ENCODE measurements at regions not wholly inside any gene's neighbourhood (a gene's known extent, or its start where the extent isn't known, plus 50 kb on each side); places are given as distances from the start of the nearest gene placed in this dataset.

DNA sequence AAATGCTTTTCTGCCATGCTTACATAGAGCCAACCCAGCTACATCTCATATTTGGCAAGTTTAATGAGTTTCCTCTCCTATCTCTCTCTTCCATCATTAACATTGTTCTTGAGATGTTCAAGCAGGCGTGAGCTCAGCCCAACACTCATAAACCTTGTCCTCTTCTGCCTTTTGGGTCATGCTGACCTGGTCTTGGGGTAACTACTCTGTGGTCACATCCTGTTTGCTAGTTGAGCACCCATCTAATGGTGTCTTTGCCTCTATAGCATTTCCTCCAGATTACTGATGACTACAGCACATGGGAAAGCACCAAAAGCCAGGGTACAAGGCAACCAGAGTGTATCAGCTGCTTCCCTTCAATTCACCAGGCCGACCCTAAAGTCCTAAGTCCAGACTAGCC, 366.9 kb upstream of the HNRNPA3 start:
- H3K9me3 Mint-ChIP-seq (ENCODE audit: unreplicated experiment), result no peaks in the 10 kb centered on the region
- H3K27ac Mint-ChIP-seq (ENCODE audit: unreplicated experiment), result no peak overlapping the region
- TF ChIP-seq, protein P1, sequence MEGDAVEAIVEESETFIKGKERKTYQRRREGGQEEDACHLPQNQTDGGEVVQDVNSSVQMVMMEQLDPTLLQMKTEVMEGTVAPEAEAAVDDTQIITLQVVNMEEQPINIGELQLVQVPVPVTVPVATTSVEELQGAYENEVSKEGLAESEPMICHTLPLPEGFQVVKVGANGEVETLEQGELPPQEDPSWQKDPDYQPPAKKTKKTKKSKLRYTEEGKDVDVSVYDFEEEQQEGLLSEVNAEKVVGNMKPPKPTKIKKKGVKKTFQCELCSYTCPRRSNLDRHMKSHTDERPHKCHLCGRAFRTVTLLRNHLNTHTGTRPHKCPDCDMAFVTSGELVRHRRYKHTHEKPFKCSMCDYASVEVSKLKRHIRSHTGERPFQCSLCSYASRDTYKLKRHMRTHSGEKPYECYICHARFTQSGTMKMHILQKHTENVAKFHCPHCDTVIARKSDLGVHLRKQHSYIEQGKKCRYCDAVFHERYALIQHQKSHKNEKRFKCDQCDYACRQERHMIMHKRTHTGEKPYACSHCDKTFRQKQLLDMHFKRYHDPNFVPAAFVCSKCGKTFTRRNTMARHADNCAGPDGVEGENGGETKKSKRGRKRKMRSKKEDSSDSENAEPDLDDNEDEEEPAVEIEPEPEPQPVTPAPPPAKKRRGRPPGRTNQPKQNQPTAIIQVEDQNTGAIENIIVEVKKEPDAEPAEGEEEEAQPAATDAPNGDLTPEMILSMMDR (IDR thresholded peaks at IDR 0.05; ENCODE audit: unreplicated experiment), result no peak
- no peak for DNase-seq (ENCODE audit: low spot score)
- H3K4me3 Mint-ChIP-seq (ENCODE audit: unreplicated experiment), result no peak overlapping the region
- H3K4me1 Mint-ChIP-seq (ENCODE audit: unreplicated experiment), result no peaks in the 10 kb centered on the region
- no peaks in the 10 kb centered on the region for H3K36me3 Mint-ChIP-seq (ENCODE audit: low read depth, unreplicated experiment)
- peaks cover 1% of the 10 kb centered on the region for H3K27me3 Mint-ChIP-seq (ENCODE audit: unreplicated experiment)

DNA sequence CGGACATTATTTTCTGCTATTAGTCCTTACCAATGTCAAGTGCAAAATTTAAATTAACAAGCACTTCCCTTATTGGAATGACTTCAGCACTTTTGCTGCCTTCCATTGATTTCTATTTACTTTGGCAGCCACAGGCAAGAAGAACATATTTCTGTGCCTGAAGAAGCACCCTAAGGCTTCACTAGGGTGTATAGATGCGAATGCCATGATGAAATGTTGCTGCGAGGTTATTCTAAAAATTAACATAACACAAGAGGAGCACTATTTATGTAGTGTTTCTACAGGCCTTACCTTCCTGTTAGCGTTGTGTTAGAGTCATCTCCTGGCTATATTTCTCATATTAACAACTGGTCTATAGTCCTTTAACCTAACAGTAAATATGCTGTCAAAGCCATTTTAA, 365.0 kb upstream of the HNRNPA3 start:
- Mint-ChIP-seq H3K27me3 (ENCODE audit: unreplicated experiment) (peaks cover 1% of the 10 kb centered on the region), H3K4me3 (ENCODE audit: unreplicated experiment) (no peak overlapping the region), H3K9me3 (ENCODE audit: unreplicated experiment) (no peaks in the 10 kb centered on the region), H3K36me3 (ENCODE audit: low read depth, unreplicated experiment) (no peaks in the 10 kb centered on the region), H3K4me1 (ENCODE audit: unreplicated experiment) (no peaks in the 10 kb centered on the region), H3K27ac (ENCODE audit: unreplicated experiment) (no peak overlapping the region)
- DNase-seq (ENCODE audit: low spot score), result no peak
- TF ChIP-seq, protein P1 (IDR thresholded peaks at IDR 0.05; ENCODE audit: unreplicated experiment), result no peak

DNA sequence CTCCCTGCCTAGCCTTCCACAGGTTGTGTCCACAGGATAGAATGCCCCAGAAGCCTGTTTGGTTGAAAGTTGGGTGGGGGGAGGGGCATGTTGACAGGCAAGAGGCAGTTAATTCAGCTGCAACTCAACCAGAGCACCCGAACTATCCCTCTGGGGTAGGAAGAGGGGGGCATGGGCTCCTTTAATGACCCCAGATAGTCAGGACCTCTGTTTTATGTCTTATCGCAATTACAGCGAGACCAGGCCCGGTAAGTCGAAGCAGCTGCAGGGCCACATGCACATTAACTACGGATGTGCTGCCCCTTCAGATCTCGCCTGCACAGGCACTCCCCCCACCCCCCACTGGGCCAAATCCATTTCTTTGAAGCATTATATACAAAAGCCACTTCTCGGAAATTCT, 363.8 kb upstream of the HNRNPA3 start:
- H3K4me1 Mint-ChIP-seq (ENCODE audit: unreplicated experiment), result no peaks in the 10 kb centered on the region
- no peak for DNase-seq (ENCODE audit: low spot score)
- H3K36me3 Mint-ChIP-seq (ENCODE audit: low read depth, unreplicated experiment), result no peaks in the 10 kb centered on the region
- H3K27ac Mint-ChIP-seq (ENCODE audit: unreplicated experiment), result no peak overlapping the region
- no peak overlapping the region for H3K4me3 Mint-ChIP-seq (ENCODE audit: unreplicated experiment)
- peaks cover 1% of the 10 kb centered on the region for H3K27me3 Mint-ChIP-seq (ENCODE audit: unreplicated experiment)
- no peaks in the 10 kb centered on the region for H3K9me3 Mint-ChIP-seq (ENCODE audit: unreplicated experiment)
- TF ChIP-seq, protein P1 (IDR thresholded peaks at IDR 0.05; ENCODE audit: unreplicated experiment), result no peak

DNA sequence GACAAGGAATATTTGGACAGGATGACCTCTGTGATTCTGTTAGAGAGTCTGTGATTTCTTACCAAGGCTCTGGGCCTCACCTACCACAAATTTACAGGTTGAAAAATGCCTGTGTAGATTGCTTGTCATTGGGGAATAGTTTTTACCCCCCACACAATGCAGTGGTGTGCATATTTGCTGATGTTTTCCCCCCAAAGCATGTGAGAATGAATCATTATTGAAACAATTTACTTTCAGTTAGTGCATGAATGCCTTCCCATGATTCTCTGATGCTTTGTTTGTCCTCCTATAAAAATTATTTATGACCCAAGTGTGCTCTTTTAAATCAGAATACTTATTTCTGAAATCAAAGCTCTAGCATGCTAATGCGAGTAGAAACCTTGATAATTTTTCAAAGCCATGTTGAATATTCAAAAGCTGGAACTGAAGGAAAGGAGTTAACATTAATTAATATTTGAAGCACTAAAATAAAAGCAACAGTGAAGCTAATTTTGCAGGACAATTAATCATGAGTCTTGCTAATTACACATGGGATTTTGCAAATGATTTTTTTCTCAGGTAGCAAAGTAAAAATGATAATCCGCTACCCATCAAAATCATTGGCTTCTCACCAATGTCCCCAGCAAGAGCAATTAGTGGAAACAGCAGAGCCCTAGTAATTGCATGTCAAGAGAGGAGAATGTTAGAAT, 361.2 kb upstream of the HNRNPA3 start:
- no peaks in the 10 kb centered on the region for H3K9me3 Mint-ChIP-seq (ENCODE audit: unreplicated experiment)
- peaks cover 1% of the 10 kb centered on the region for H3K27me3 Mint-ChIP-seq (ENCODE audit: unreplicated experiment)
- H3K4me1 Mint-ChIP-seq (ENCODE audit: unreplicated experiment), result no peaks in the 10 kb centered on the region
- no peak overlapping the region for H3K27ac Mint-ChIP-seq (ENCODE audit: unreplicated experiment)
- TF ChIP-seq, protein P1 (IDR thresholded peaks at IDR 0.05; ENCODE audit: unreplicated experiment), result no peak
- DNase-seq (ENCODE audit: low spot score), result no peak
- no peak overlapping the region for H3K4me3 Mint-ChIP-seq (ENCODE audit: unreplicated experiment)
- H3K36me3 Mint-ChIP-seq (ENCODE audit: low read depth, unreplicated experiment), result no peaks in the 10 kb centered on the region

DNA sequence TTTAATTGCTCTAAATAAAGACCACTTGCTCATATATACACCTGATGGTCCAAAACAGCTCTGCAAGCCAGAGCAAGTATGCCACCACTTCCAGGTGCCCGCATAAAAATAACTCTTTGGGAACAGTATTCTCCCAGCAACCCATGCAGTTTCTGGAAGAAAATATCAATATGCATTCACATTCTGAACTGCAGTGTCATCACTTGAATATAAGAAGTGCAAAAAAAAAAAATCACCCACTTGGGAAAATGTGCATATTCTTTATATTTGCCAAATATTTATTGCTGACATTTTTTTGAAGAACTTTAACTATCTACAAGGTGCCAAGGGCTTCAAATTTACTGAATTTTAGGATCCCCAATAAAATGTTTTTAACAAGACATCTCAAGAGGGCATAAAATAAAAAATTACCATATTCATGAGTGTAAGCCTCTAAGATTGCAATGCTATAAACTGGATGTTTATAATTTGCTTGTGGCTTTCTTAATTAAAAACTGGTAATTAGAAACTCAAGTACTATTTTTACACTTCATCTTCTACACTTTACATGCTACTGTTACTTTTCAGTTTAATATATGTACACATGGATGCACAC, 360.6 kb upstream of the HNRNPA3 start:
- TF ChIP-seq, protein P1 (IDR thresholded peaks at IDR 0.05; ENCODE audit: unreplicated experiment), result no peak
- no peaks in the 10 kb centered on the region for H3K36me3 Mint-ChIP-seq (ENCODE audit: low read depth, unreplicated experiment)
- no peak for DNase-seq (ENCODE audit: low spot score)
- H3K27me3 Mint-ChIP-seq (ENCODE audit: unreplicated experiment), result peaks cover 1% of the 10 kb centered on the region
- no peak overlapping the region for H3K4me3 Mint-ChIP-seq (ENCODE audit: unreplicated experiment)
- peaks cover 2% of the 10 kb centered on the region for H3K4me1 Mint-ChIP-seq (ENCODE audit: unreplicated experiment)
- no peak overlapping the region for H3K27ac Mint-ChIP-seq (ENCODE audit: unreplicated experiment)
- no peaks in the 10 kb centered on the region for H3K9me3 Mint-ChIP-seq (ENCODE audit: unreplicated experiment)
